Ramos (cell line): ENCODE measurements at regions not wholly inside any gene's neighbourhood (a gene's known extent, or its start where the extent isn't known, plus 50 kb on each side); places are given as distances from the start of the nearest gene placed in this dataset.

ENCODE experiments used
- in situ Hi-C: fragments of 300-500 bp; cut with MboI; formaldehyde crosslinking; loops from one replicate; pipeline ENCODE4 v1.14.3; 2022; ENCODE audit warnings: low sequenced_read_pairs; ENCODE audit not compliant: unreplicated experiment

DNA sequence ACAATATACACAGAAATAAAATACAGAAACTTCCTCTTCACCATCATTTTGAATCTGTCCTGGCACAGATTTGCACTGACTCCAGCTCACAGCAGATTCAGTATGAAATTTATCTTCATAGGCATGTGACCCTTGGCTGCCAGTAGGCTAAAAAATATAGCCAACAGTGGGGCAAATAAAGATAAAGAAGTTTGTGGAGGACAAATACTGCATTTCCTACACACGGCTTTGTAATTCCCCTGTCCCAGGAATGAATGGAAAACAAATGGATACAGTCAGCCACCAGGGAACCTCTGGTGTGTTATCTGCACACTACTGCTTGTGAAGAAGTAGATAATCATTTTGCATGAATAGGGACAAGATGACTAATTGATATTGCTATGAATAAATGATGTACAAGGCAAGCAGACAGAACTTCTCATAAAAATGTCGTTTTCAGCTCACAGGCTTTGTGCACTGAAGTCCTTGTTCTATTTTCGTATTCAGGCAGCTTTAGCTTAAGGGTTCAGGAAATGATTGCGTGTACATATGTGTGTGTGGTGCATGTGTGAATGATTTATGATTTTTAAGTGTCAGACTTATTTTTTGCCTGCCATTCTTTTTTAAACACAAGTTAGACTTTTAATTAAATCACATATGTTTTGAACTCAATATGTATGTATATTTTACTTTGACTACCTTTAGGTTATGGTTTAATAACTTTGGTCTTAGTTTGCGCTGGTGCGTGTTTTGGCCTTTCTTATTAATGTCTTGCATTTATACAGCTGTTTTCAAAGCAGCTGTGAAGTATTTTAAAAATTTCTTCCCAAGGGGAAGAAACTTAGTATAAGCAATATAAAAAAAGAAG lies 543.8 kb upstream of the JAG1 start:
- in situ Hi-C loops, result no loop called here

DNA sequence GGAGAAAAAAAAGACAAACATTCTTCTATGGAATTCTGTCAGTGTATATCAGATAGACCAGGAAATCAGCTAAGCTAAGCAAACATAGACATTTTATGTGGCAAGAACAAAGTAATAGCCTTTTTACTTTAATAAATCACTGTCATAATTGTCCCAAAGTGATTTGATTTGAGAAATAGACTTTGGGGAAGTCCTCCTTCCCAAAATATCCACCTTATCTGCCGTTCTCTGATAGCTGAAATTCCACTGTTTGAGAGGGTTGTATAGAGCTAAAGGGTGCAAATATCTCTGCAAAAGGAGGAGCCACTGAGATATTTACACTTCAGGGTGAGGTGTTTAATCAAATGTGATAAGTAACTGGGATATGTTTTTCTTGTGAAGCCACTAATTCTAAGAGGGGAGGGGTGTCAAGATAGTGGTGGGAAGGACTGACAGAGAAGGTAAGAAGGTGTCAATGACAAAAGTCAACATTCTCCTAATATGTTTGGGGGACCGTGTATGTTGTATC lies 544.4 kb upstream of the JAG1 start:
- in situ Hi-C loops, result no loop called here

DNA sequence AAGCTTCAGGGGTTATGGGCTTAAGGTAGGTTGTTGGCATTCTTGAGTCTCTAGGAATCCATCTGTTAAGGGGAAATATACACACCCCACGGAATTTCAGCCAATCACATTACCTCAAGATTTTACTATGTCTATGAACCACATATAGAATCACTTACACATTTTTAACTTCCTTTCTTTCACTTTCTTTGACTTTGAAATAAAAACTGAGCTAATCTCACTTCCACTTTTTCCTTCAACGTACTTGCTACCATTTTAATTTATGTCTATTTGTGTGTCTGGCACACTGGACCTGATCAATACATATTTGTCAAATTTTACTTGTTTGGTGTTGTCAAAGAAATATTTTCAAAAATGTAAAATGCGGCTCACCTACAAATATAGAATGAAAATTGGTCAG lies 545.4 kb upstream of the JAG1 start:
- in situ Hi-C loops, result no loop called here

- in situ Hi-C loops, result no loop called here
These were observed 547.2 kb upstream of the JAG1 start for GRCh38 chr20:11221046-11221445.

- in situ Hi-C loops, result no loop called here
These were observed 548.4 kb upstream of the JAG1 start for GRCh38 chr20:11222243-11222642.

- in situ Hi-C loops, result no loop called here
These were observed 553.8 kb upstream of the JAG1 start for GRCh38 chr20:11227602-11228001.

- in situ Hi-C loops, result no loop called here
These were observed 556.0 kb upstream of the JAG1 start for GRCh38 chr20:11229772-11230171.

GRCh38 chr20:11230999-11231398 lies 557.2 kb upstream of the JAG1 start:
- in situ Hi-C loops, result no loop called here

DNA sequence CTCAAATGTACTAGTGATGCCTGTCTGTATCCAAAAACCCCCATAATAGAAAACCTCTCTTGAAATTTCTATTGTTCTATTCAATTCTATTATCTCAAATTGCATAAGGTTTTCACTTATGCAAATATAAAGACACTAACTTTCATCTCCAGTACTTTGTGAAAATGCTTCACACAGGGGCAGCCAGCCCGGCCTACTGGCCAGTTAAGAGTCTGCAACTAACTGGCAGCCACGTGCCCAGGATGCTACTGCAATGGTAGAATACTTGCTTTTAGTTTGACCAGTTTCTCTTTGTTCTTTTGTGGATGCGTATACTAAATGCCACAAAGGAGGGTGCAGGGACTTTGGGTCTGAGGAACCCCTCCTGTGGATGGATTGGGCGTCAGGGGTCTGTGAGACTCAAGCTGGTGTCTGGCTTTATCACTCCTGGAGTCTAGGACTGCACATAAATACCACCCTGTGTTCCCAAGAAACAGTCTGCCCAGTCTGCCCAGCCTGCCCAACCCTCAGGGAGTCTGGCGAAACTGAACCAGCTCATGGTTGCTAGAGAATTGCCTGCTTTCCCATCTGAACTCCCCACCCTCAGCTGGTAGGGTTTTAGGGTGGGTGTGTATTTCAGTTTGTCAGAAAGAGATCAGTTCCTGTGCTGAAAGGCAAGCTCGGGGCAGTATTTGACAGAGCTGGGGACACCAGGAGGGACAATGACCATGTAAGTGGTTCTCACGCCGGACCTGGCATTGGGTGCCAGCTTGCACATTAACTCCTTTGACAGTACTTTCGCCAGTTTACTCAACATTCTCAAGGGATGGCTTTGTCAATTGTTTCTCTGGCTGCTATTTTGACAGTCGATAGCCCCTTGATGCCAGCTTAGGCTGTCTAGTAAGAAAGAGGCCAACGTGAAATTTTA lies 558.2 kb upstream of the JAG1 start:
- in situ Hi-C loops, result no loop called here

DNA sequence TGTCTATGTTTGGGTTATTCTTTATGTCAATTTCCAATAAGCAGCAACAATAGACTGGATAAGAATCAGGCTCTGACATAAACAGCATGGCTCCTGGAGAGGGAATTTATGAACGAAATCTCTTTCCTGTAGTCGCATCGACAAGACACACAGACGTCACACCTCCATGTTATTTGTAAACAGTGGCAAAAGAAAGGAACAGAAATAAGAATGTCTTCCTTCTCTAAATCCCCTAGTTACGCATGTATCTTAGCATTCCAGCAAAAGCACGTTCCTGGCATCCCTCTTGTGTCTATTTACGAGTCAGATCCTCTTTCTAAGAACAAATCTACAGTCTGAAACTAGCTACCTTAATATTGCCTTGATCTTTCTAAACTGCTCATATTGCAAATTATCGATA lies 559.1 kb upstream of the JAG1 start:
- in situ Hi-C loops, result no loop called here

GRCh38 chr20:11234181-11234580 lies 560.4 kb upstream of the JAG1 start:
- in situ Hi-C loops, result no loop called here

DNA sequence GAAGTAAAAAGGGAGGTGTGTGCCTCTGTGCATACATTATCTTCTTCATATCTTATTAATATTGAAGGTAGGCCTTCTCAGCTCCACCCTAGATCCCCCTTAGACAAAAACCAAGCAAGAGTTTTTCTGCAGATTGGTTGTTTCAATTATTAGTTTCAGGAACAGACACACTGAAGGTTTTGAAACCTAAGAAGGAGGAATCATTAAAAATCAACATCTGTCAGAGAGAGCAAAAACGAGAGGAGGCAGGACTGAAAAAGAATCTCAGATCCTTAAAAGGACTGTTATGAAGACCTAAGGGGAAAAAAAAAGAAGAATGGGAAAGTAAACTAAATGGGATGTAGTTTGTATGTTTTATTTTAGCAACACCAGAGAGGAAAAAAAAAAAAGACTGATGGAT lies 560.8 kb upstream of the JAG1 start:
- in situ Hi-C loops, result no loop called here

- in situ Hi-C loops, result no loop called here
These were observed 561.3 kb upstream of the JAG1 start for GRCh38 chr20:11235058-11235457.

GRCh38 chr20:11242320-11242719 lies 568.5 kb upstream of the JAG1 start:
- in situ Hi-C loops, result no loop called here

- in situ Hi-C loops, result no loop called here
These were observed 571.6 kb upstream of the JAG1 start for GRCh38 chr20:11245431-11245830.

DNA sequence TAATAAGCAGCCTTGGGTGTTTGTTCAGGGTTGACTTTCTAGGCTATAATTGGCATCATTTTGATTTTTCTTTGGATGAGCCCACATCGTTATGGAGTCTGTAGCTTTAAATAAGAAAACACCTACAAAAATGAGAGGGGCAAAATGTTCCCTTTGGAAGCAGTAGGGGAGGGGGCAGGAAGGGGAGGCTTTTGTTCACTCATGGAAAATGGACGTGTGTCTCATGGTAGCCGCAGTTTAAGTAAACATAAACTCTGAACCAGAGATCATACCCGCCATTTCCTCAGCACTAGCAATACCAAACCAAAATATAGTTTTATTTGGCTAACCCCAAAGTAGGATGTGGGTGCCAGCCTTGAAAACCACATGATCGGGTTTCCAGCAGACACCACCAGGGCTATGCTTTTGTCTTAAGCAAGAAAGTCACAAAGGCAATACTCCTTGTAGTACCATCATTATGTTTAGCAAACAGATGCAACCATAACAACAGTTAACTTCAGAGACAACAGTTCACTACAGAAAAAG lies 572.5 kb upstream of the JAG1 start:
- in situ Hi-C loops, result no loop called here

- in situ Hi-C loops, result no loop called here
These were observed 573.5 kb upstream of the JAG1 start for GRCh38 chr20:11247046-11248010.

DNA sequence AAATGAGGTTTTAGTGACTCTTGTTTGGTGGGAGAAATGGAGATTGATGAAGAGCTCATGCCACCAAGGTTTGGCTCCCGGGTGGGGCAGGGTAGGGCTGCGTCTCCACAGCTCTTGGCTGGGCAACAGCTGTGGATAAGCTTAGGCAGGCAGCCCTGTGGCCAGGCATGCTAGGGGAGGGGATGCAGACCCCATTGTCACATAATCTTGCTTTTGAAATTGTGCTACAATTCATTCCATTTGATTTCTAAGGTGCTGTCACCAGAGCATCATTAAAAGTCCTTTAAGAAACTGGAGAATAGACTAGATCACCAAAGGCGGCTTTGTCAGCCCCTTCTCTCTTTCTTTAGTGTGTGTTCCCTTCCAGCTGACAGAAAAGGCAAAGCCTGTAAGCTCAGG lies 574.2 kb upstream of the JAG1 start:
- in situ Hi-C loops, result no loop called here

GRCh38 chr20:11248687-11249638 lies 575.2 kb upstream of the JAG1 start:
- in situ Hi-C loops, result no loop called here
